ENCODE measurements at regions not wholly inside any gene's neighbourhood (a gene's known extent, or its start where the extent isn't known, plus 50 kb on each side); places are given as distances from the start of the nearest gene placed in this dataset.
"Not testable (repeated sequence)": the region's sequence is repeated elsewhere in the genome, so short reads cannot be mapped to it uniquely, and the experiment has no call there.

- Mint-ChIP-seq H3K4me1 (ENCODE audit: low read depth) (no peaks in the 10 kb centered on the region), H3K27me3 (ENCODE audit: low read depth) (no peaks in the 10 kb centered on the region), H3K4me3 (no peak overlapping the region), H3K9me3 (peaks cover 30% of the 10 kb centered on the region), H3K36me3 (ENCODE audit: insufficient read depth) (peaks cover 4% of the 10 kb centered on the region)
- ATAC-seq, result no peak
- DNase-seq, result no peak
These were observed 59.3 kb downstream of the GPR88 start for GRCh38 chr1:100597061-100597741.

GRCh38 chr1:100597784-100598183 is 59.8 kb downstream of the GPR88 start:
- ATAC-seq (no peak), DNase-seq (no peak)
- Mint-ChIP-seq H3K9me3 (peaks cover 34% of the 10 kb centered on the region), H3K27me3 (ENCODE audit: low read depth) (no peaks in the 10 kb centered on the region), H3K4me1 (ENCODE audit: low read depth) (no peaks in the 10 kb centered on the region), H3K36me3 (ENCODE audit: insufficient read depth) (peaks cover 4% of the 10 kb centered on the region), H3K4me3 (no peak overlapping the region)

- not testable (repeated sequence) for DNase-seq; H3K4me3 Mint-ChIP-seq; ATAC-seq; H3K36me3 Mint-ChIP-seq (ENCODE audit: insufficient read depth); H3K4me1 Mint-ChIP-seq (ENCODE audit: low read depth); H3K27me3 Mint-ChIP-seq (ENCODE audit: low read depth)
- H3K9me3 Mint-ChIP-seq, result peaks cover 42% of the 10 kb centered on the region
These were observed 62.4 kb downstream of the GPR88 start for GRCh38 chr1:100600377-100600776.

GRCh38 chr1:100602028-100602427 is 64.1 kb downstream of the GPR88 start:
- ATAC-seq; H3K4me1 Mint-ChIP-seq (ENCODE audit: low read depth); H3K36me3 Mint-ChIP-seq (ENCODE audit: insufficient read depth); H3K4me3 Mint-ChIP-seq; DNase-seq: not testable (repeated sequence)
- Mint-ChIP-seq H3K9me3 (peaks cover 37% of the 10 kb centered on the region), H3K27me3 (ENCODE audit: low read depth) (peaks cover 10% of the 10 kb centered on the region)

GRCh38 chr1:100604372-100604771 is 66.4 kb downstream of the GPR88 start:
- Mint-ChIP-seq H3K4me3 (no peak overlapping the region), H3K4me1 (ENCODE audit: low read depth) (no peaks in the 10 kb centered on the region), H3K27me3 (ENCODE audit: low read depth) (peaks cover 10% of the 10 kb centered on the region), H3K9me3 (peaks cover 31% of the 10 kb centered on the region), H3K36me3 (ENCODE audit: insufficient read depth) (peaks cover 4% of the 10 kb centered on the region)
- DNase-seq, result no peak
- no peak for ATAC-seq

GRCh38 chr1:100606438-100606837 is 68.5 kb downstream of the GPR88 start:
- no peaks in the 10 kb centered on the region for H3K4me1 Mint-ChIP-seq (ENCODE audit: low read depth)
- ATAC-seq (no peak), DNase-seq (no peak)
- peaks cover 12% of the 10 kb centered on the region for H3K27me3 Mint-ChIP-seq (ENCODE audit: low read depth)
- peaks cover 17% of the 10 kb centered on the region for H3K9me3 Mint-ChIP-seq
- H3K4me3 Mint-ChIP-seq, result no peak overlapping the region
- peaks cover 2% of the 10 kb centered on the region for H3K36me3 Mint-ChIP-seq (ENCODE audit: insufficient read depth)

- Mint-ChIP-seq H3K27me3 (ENCODE audit: low read depth) (peaks cover 15% of the 10 kb centered on the region), H3K9me3 (peaks cover 9% of the 10 kb centered on the region), H3K36me3 (ENCODE audit: insufficient read depth) (no peaks in the 10 kb centered on the region), H3K4me3 (no peak overlapping the region), H3K4me1 (ENCODE audit: low read depth) (no peaks in the 10 kb centered on the region)
- no peak for DNase-seq
- no peak for ATAC-seq
These were observed 69.8 kb downstream of the GPR88 start for GRCh38 chr1:100607628-100608240.

- Mint-ChIP-seq H3K27me3 (ENCODE audit: low read depth) (peaks cover 10% of the 10 kb centered on the region), H3K36me3 (ENCODE audit: insufficient read depth) (no peaks in the 10 kb centered on the region), H3K4me1 (ENCODE audit: low read depth) (peaks cover 12% of the 10 kb centered on the region), H3K4me3 (no peak overlapping the region), H3K9me3 (peaks cover 5% of the 10 kb centered on the region)
- ATAC-seq (no peak), DNase-seq (no peak)
These were observed 71.9 kb downstream of the GPR88 start for GRCh38 chr1:100609849-100610248.

- DNase-seq, result no peak
- Mint-ChIP-seq H3K36me3 (ENCODE audit: insufficient read depth) (no peaks in the 10 kb centered on the region), H3K9me3 (no peaks in the 10 kb centered on the region), H3K27me3 (ENCODE audit: low read depth) (peaks cover 5% of the 10 kb centered on the region), H3K4me3 (no peak overlapping the region), H3K4me1 (ENCODE audit: low read depth) (peaks cover 12% of the 10 kb centered on the region)
- no peak for ATAC-seq
These were observed 73.1 kb downstream of the GPR88 start for GRCh38 chr1:100611086-100611485.

GRCh38 chr1:100612540-100612939 is 74.6 kb downstream of the GPR88 start:
- no peaks in the 10 kb centered on the region for H3K36me3 Mint-ChIP-seq (ENCODE audit: insufficient read depth)
- no peak overlapping the region for H3K4me3 Mint-ChIP-seq
- no peak for ATAC-seq
- peaks cover 5% of the 10 kb centered on the region for H3K27me3 Mint-ChIP-seq (ENCODE audit: low read depth)
- DNase-seq, result no peak
- no peaks in the 10 kb centered on the region for H3K9me3 Mint-ChIP-seq
- peaks cover 12% of the 10 kb centered on the region for H3K4me1 Mint-ChIP-seq (ENCODE audit: low read depth)

- Mint-ChIP-seq H3K36me3 (ENCODE audit: insufficient read depth) (no peaks in the 10 kb centered on the region), H3K27me3 (ENCODE audit: low read depth) (peaks cover 5% of the 10 kb centered on the region), H3K4me3 (no peak overlapping the region), H3K9me3 (no peaks in the 10 kb centered on the region), H3K4me1 (ENCODE audit: low read depth) (peaks cover 12% of the 10 kb centered on the region)
- DNase-seq, result no peak
- no peak for ATAC-seq
These were observed 76.0 kb downstream of the GPR88 start for GRCh38 chr1:100613817-100614559.

GRCh38 chr1:100614570-100614969 is 76.6 kb downstream of the GPR88 start:
- Mint-ChIP-seq H3K36me3 (ENCODE audit: insufficient read depth) (no peaks in the 10 kb centered on the region), H3K4me3 (peak overlapping the region; percentile 29), H3K27me3 (ENCODE audit: low read depth) (peaks cover 5% of the 10 kb centered on the region), H3K4me1 (ENCODE audit: low read depth) (peaks cover 12% of the 10 kb centered on the region), H3K9me3 (no peaks in the 10 kb centered on the region)
- ATAC-seq (peak in 1 of 2 donors; percentile 46), DNase-seq (no peak)

- Mint-ChIP-seq H3K4me3 (no peak overlapping the region), H3K27me3 (ENCODE audit: low read depth) (peaks cover 5% of the 10 kb centered on the region), H3K4me1 (ENCODE audit: low read depth) (peaks cover 12% of the 10 kb centered on the region), H3K36me3 (ENCODE audit: insufficient read depth) (no peaks in the 10 kb centered on the region), H3K9me3 (no peaks in the 10 kb centered on the region)
- ATAC-seq, result no peak
- no peak for DNase-seq
These were observed 77.7 kb downstream of the GPR88 start for GRCh38 chr1:100615686-100616085.

- Mint-ChIP-seq H3K9me3 (no peaks in the 10 kb centered on the region), H3K4me1 (ENCODE audit: low read depth) (peaks cover 12% of the 10 kb centered on the region)
- no peak for ATAC-seq
These were observed 78.2 kb downstream of the GPR88 start for GRCh38 chr1:100616121-100616621.

More at GRCh38 chr1:100616121-100616621, 78.2 kb downstream of the GPR88 start:
- DNase-seq, result no peak
- no peak overlapping the region for H3K4me3 Mint-ChIP-seq
- peaks cover 5% of the 10 kb centered on the region for H3K27me3 Mint-ChIP-seq (ENCODE audit: low read depth)
- H3K36me3 Mint-ChIP-seq (ENCODE audit: insufficient read depth), result no peaks in the 10 kb centered on the region
